HG02970 (cell line): ENCODE measurements at regions not wholly inside any gene's neighbourhood (a gene's known extent, or its start where the extent isn't known, plus 50 kb on each side); places are given as distances from the start of the nearest gene placed in this dataset.

ENCODE experiments used
- ATAC-seq: cut with Tn5 transposase; IDR thresholded peaks from one replicate; pipeline ENCODE4 v1.9.1; 2021; ENCODE audit warnings: mild to moderate bottlenecking, moderate library complexity, moderate number of reproducible peaks; ENCODE audit not compliant: unreplicated experiment, low FRiP score

DNA sequence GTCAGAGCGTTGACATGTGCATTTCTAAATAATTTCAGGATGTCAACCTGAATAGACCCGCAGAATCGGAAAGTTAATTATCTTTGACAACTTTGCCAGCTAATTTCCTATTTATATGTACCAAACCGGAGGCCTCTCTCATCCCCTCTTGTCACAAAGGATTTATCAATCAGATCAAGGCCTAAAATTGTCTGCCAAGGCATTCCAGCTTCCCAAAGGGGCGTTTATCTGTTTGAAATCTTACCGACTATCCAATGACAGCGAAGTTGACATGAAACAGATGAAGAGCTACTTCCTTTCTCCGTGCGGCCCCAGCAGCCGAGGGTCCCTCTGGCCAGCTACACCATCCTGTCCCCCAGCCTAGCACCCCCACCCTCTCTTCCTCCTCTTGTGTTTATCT is 223.7 kb upstream of the DYNLRB2 start:
- no peak for ATAC-seq

DNA sequence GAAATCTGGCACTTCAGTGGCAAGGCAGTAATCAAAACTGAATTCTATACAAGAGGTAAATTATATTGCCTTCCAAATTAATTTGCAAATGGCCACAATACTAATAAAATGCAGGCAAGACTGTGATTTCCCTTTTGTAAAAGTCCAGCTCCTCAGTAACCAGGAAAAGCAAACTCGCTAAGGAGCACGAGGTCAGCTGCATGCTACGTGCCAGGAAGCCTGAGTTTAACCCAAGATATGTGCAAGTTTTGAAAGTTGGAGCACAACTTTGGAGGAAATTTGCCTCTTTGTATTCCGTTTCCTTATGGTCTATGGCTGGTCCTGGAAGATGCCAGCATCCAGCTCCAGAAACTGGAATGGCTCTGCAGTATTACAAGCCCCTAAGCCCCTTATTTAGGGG is 226.8 kb upstream of the DYNLRB2 start:
- ATAC-seq, result no peak

DNA sequence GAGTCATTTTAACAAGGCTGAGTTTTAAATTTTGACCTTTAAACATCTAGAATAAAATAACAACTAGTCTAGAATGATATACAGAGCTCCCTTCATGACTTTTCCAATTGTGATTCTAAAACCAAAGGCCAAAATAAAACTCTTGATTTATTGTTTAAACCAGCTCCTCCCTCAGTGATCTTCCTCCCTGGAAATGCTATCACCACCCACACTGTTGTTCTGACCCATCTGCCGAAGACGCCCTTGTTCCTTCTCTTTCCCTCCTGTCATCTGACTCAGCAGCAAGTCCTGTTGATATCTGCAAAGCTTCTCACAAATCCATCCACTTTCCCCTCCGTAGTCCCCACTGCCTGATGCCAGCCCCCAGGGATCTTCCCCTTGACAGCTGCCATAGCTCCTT is 231.6 kb upstream of the DYNLRB2 start:
- no peak for ATAC-seq

DNA sequence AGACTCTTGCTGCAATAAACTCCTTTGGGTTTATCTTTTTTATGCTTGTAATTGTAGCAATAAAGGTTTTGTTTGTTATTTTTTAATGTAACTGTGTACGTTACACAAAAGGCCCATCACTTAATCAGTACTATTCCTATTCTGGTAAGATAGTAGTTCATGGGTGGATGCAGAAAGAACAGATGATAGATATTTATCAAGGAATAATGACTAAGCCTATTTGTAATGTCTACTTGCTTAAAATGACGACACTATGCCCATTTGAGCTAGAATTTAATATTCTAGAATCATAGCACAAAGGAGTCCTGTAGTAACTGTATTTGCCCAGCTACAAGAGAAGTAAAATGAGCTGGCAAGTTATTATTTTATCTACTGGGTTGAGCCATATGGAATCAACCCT is 235.4 kb upstream of the DYNLRB2 start:
- no peak for ATAC-seq

DNA sequence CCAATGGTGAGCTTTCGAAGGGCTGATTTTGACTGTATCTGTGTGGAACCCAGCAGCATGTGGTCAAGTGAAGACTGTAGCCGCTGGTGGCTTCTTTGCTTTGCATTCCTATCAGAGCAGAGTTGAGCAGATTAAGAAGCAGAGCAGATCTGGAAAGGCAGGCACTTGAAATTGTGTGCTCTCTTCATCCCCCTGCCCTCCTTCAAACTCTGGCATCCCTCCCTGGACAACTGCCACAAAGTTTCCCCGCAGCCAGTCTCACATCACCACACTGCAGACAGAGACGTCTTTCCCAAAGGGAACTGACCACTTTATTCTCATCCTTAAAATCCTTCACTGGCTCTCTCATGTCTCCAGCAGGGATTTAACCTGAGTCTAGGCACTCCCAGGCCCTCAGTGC is 237.1 kb upstream of the DYNLRB2 start:
- ATAC-seq, result no peak

- no peak for ATAC-seq
Measured at GRCh38 chr16:80300876-80301275, 239.9 kb upstream of the DYNLRB2 start.

DNA sequence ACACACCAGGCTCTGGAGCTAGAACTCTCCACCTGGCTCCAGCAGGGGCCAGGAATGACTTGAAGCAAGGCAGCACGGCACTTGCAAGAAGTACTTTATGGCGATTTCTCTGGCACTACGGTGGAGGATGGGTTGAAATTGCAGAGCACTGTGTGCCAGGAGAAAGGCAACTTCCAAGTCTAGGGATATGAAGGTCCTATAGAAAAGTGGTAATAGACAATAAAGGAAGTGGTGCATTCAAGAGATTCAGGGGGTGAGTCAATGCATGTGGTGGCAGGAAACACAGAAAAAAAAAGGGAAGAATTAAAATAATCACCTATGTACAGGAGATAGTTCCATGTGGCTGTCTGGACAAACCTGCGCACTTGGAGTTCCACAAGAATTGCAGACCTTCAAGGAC is 240.3 kb upstream of the DYNLRB2 start:
- no peak for ATAC-seq

DNA sequence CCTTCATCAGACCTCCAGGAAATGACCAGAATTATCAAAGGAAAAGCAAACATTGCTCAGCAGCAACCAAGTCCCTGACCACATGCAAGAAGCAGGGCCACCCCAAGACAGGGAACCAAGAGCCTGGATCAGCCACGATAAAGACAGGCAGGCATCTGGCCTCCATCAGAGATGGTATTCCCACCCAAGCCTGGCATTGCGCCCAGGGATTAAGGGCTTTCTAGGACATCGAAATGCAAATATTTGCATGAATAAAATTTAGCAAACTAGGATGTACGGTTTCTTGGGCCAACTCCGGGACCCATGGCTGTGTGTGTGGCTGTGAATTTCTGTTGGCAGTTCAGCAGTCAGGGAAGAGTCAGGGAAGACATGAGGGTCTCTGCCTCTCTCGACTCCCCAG is 241.4 kb upstream of the DYNLRB2 start:
- ATAC-seq, result no peak

DNA sequence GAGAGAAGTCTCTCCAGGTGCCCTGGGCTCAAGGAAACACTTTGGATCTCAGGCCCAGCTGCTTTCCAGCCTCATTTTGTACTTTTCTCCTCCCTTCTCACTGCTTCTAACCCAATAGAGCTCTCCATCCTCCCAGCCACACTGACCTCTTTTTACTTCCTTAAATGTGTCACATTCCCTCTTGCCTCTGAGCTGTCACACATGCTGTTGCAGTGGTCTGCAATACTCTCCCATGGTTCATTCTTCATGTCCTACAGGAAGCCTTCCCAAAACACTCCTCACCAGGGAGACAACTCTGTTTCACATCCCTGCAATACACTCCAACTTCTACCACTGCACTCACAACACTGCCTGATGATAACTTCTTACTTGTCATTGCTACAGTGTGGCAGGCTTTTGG is 242.1 kb upstream of the DYNLRB2 start:
- ATAC-seq, result no peak

DNA sequence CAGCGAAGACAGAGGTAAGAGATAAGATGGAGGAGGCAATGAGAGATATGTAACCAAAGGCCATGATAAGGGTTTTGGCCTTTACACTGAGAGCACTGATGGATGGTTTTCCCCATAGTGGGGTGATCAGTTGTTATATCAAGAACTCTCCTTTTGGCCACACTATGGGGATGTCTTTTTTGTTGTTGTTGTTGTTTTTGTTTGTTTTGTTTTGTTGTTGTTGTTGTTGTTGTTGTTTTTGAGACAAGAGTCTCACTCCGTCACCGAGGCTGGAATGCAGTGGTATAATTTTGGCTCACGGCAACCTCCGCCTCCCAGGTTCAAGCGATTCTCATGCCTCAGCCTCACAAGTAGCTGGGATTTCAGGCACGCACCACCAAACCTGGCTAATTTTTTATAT is 244.8 kb upstream of the DYNLRB2 start:
- ATAC-seq, result no peak

- ATAC-seq, result no peak
Measured at GRCh38 chr16:80294172-80294571, 246.6 kb upstream of the DYNLRB2 start.

DNA sequence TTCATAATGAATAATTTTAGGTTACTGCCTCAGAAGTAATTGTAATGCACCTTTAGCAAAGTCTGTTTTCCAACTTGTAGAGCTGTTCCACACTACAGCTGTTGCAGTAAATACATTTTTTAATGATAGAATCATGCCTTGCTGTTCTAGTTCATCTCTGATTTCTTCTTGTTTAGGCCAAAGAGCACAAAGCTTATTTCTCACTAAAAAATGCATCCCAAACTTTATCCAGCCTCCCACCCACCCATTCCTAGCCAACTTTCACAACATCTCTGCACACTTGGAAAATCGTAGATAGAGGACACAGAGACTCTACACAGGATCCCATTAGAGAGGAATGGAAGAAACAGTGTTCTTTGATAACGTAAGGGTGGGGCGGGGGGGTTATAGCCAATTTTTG is 252.2 kb upstream of the DYNLRB2 start:
- no peak for ATAC-seq

GRCh38 chr16:80287674-80288073 is 253.1 kb upstream of the DYNLRB2 start:
- ATAC-seq, result no peak

- ATAC-seq, result no peak
Measured at GRCh38 chr16:80285104-80285503, 255.7 kb upstream of the DYNLRB2 start.

- no peak for ATAC-seq
Measured at GRCh38 chr16:80283466-80284392, 257.1 kb upstream of the DYNLRB2 start.

- no peak for ATAC-seq
Measured at GRCh38 chr16:80280557-80280956, 260.2 kb upstream of the DYNLRB2 start.

GRCh38 chr16:80279656-80280055 is 261.1 kb upstream of the DYNLRB2 start:
- no peak for ATAC-seq

GRCh38 chr16:80277182-80277581 is 263.6 kb upstream of the DYNLRB2 start:
- ATAC-seq, result no peak

GRCh38 chr16:80274576-80275191 is 266.1 kb upstream of the DYNLRB2 start:
- ATAC-seq, result no peak

DNA sequence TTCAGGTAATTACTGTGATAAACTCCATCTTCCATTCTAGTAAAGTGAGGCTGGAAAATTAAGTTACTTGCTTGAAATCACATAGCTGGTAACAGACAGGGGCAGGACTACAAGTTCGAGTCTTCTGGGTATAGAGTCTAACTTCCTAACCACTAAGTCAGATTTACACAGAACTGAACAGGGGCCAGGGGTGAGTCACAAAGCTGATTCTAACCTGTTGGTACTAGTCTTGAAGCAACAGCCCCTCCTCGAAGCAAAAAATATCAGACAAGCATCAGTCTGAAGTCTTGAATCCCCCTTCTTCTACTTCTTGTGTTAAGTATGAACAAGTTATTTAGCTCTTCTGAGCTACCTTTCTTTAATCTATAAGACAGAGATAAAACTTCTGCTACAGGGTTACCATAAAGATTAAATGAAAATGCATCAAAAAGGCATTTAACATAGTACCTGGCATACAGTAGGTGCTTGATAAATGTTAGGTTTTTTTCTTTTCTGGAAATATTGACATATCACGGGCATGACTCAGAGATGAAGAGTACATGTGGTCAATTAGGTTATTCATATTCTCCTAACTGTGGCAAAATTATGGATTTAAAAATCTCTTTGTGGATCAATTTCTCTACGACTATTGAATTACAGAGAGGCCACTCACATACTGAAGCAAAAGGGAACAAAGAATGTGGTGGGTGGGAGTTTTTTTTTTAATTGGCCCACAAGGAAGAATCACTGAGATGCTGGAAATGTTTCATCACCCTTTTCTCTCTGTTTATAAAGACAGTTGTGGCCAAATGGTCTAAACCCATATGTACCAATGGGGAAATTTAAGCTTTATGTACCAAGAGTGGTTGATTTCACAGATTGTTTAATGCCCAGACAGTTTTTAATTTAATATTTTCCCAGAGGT is 266.9 kb upstream of the DYNLRB2 start:
- no peak for ATAC-seq
